HG03469 (cell line): ENCODE measurements at regions not wholly inside any gene's neighbourhood (a gene's known extent, or its start where the extent isn't known, plus 50 kb on each side); places are given as distances from the start of the nearest gene placed in this dataset.

Experiments used
- ATAC-seq: cut with Tn5 transposase; IDR thresholded peaks from one replicate; pipeline ENCODE4 v1.9.1; 2021; ENCODE audit warnings: mild to moderate bottlenecking, moderate library complexity, moderate number of reproducible peaks; ENCODE audit not compliant: unreplicated experiment

DNA sequence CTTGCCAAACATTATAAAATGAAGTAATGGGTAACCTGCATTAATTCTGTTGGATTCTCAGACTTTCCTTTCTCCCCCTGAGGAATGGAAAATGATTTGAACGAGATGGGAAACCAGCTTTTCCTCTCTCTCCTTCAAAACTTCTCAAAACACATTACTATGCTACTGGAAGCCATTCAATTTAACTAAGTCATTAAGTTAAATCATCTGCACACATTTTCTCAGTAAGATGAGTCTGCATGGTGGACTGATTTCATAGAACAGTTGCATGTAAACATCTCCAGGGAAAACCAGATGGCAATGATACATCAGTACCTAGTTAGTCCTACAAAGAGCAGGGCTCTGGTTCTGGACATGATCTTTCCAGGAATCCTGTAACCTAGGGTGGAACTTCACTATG lies 59.9 kb downstream of the BMP4 start:
- ATAC-seq, result no peak

GRCh38 chr14:53894456-53894855 lies 62.2 kb downstream of the BMP4 start:
- peak; percentile 93 for ATAC-seq

DNA sequence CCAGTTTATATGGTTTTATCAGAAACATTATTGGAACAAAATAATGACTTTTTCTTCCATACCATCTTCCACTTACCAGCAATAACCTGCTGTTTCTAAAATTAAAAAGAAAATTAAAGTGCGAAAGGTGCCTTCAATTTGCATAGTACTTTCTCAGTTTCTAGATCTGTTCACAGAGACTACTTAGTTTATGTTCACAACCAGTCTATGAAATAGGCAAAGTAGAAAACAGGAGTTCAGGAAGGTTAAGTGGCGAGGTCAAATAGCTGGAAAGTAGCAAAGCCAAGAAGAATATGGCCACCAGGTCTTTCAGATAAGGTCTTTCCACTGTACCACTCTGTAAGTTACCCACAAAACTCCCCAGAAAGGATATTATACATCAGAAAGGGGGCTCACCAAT lies 63.3 kb downstream of the BMP4 start:
- ATAC-seq, result no peak

GRCh38 chr14:53890611-53891101 lies 66.0 kb downstream of the BMP4 start:
- ATAC-seq, result no peak

DNA sequence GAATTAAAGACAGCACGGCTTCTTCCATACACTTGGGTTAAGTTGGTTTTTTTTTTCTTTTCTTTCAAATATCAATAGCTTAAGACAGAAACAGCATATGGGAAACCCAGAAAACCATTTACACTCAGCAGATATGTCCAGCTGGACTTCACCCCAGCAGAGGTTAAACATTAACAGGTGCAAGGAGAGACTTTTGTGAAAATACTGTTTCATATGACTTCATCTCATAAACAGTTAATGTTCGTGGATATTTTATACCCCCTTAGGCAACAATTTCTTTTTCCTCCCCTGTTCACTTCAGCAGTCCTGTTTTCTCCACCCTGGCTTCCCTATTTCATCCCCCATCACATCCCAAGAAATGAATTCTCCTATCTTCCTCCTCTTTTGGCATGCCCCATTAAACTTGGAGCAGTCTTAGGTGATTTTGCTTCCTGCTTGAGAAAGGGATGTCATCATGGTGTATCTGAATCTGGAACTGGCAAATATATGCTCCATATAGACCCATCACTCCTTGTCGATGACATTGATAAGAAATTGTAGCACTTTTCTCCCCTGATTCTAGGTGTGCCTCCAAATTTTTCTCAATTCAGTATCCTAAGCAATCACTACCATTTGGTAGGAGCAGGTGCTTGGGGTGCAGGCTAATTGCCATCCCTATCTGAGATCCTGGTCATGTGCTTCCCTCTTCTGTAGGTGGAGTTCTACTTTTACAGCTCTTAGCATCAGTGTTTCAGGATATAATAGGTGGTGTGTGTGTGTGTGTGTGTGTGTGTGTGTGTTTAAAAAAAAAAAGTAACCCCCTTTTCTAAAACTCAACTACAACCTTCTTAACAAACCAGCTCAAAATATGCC lies 67.9 kb downstream of the BMP4 start:
- ATAC-seq, result no peak

DNA sequence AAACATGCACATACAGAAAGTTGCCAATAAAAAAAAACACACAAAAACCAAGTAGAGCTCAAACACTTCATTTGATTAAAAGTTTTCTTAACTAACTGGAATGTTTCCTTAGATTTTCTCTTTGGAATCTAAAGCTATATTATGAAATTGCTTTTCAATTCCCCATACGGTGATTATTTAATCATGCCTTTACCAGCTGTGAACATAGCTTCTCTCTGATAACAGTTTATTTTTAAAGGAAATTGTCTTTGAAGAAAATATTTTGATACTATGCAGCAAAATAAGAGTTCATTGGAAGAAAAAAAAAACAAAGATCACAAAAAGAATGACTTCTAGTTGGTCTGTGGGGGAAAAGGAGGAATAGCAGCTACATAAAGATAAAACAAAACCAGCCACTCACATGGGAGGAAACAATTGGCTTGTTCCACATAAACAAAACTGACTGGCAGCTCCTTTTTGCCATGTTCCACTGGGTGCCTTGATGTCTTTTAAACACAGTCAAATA lies 71.4 kb downstream of the BMP4 start:
- ATAC-seq, result no peak

GRCh38 chr14:53884601-53885000 lies 72.0 kb downstream of the BMP4 start:
- no peak for ATAC-seq

DNA sequence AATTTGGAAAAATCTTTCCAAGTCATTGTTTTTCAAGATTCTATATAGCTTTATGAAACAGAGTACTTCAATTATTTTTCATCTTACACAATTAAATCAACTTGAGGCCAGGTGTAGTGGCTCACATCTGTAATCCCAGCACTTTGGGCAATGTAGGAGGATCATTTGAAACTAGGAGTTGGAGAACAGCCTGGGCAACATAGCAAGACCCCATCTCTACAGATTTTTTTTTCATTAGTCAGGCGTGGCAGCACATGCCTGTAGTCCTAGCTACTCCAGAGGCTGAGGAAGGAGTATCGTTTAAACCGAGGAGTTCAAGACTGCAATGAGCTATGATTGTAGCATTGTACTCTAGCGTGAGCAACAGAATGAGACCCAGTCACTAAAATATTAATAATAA lies 72.9 kb downstream of the BMP4 start:
- no peak for ATAC-seq

- no peak for ATAC-seq
These were observed 73.9 kb downstream of the BMP4 start for GRCh38 chr14:53882684-53883083.

DNA sequence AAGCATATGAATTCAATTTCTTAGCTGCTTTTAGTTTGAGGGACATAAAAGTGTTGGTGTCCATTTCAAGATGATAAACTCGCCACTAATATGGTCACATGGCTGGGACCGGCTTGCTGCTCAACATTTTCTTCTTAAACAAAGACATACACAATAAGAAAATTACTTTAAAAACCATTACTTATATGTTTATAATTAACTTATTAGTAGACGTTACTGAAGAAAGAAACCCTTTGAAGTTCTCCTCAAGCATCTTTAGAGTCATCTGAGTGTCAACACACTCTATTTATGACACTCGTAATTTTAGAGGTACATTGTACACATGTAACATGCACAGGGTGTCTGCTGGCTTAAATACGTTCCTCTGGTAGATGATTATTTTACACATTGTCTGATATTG lies 74.7 kb downstream of the BMP4 start:
- ATAC-seq, result no peak

DNA sequence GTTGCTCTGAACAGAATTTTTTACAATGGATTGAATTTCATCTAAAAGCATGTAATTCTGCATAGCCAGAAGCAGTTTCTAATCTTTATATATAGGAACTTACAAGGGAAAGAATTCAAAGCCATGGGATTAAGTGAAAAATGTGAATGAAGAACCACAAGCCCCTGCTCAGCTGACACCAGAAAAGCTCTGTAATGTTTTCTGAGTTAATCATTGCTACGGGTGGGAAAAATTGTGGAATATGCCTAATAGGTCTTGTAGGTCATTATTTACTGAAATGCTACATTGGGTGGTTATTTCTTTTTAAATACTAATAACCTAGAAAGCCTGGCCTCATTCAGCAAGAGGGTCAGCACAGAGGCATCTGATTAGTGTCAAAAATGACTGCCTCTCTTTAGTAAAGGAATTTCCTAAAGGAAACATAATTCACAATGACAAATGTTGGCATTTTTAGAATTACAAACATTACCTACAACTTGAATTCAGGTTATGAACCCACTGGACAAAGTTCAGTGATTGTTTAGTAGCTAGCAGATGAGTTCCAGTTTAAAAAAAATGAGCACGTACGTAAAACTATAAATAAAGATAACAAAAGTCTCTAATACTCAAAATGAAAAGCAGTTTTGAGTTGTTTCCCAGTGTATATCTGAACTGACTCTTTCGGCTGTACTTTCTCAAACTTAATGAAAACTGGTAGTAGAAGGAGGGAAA lies 75.3 kb downstream of the BMP4 start:
- ATAC-seq, result no peak

- ATAC-seq, result no peak
These were observed 75.9 kb downstream of the BMP4 start for GRCh38 chr14:53880761-53881160.

DNA sequence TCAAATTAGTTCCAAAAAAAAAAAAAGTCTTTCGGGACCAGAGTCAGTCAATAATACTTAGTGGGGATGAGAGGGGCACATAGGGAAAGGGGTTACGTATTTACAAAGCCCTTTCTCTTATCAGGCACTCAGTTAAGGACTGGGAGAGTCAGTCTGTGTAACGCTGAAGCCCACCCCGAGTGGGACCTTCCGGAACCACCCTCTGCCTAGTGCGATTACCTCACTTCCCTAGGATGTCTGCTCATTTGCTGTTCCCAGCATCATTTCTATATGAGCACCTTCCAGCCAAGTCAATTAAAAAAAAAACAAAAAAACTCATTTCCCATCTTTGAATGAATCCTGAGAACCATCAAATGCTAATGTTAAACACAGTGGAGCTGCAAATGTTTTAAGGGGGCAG lies 76.9 kb downstream of the BMP4 start:
- no peak for ATAC-seq

- ATAC-seq, result no peak
These were observed 77.5 kb downstream of the BMP4 start for GRCh38 chr14:53879022-53879686.

DNA sequence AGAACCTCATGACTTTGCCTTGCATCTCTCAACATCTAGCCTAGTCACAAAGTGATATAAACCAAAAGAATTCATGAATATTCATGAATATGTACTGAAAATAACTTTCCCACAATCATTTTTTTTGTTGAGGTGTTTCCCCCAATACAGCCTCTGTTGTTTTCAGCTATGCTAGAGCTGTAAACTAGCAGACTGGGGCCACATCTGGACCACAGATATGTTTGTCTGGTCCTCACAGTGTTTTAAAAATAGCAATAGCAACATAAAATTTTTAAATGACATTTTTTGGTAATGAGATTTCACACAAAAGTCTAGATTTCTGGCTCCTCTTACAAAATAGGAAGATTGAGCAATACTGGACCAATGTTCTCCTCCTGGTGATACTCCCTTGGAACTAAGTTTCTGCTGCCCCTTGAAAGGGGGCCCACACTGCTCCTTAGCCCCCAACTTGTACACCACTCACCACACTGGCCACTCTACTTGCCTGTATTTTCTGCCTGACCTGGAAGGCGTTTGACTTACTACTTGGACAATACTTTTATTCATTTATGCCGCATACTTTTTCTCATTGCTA lies 81.2 kb downstream of the BMP4 start:
- ATAC-seq, result no peak

DNA sequence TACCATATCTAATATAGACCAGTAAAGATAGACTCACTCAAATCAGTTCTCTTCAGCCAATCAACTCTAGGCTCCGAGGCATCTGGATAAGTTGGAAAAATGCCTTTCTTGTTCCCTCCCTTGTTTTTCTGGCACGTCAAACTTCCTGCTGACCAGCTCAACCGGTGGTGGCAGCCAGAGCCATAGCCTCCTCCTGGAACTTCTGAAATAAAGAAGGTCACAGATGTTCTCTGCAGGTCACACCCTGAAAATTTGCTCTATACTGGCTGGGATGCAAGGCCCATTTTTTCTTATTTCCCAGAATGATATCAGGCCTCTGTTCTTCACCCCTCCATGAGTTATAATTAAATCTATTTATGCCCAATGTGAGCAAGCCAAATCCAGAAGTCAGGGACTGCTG lies 81.9 kb downstream of the BMP4 start:
- no peak for ATAC-seq

DNA sequence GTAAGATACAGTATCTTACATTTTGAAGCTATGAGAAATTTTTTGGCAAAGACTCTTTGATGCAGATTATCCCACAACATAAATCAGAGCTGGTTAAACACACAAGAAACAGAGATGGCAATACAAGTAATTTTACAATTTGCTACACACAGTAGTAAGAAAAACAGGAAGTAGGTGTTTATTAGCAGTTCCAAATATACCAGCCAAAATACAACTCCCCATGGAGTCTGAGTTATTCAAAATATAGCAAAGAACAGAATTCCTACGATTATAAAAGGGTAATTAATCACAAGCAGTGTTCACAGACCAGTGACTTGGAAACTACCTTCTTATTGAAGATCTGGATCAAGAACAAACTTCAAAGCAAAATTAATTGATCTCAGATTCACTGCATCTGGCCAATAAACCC lies 83.9 kb downstream of the BMP4 start:
- ATAC-seq, result no peak

DNA sequence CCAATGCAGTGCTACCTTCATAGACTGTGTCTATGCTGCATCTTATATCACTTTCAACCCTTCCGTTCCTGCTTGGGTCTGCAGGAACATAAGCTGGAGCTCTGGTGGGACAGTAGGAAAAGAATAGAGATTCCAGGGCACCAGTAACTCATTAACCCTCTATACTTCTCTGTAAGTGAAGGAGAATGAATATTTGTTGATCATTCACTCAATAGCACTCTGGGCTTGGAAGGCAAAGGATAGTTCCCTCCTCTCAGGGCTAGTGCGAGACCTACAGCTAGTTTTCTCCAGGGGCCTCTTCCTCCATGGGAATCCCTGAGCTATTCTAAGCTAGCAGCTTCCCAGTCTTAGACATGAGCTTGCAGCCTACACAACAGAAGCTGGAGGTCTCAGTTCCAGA lies 84.7 kb downstream of the BMP4 start:
- ATAC-seq, result no peak

DNA sequence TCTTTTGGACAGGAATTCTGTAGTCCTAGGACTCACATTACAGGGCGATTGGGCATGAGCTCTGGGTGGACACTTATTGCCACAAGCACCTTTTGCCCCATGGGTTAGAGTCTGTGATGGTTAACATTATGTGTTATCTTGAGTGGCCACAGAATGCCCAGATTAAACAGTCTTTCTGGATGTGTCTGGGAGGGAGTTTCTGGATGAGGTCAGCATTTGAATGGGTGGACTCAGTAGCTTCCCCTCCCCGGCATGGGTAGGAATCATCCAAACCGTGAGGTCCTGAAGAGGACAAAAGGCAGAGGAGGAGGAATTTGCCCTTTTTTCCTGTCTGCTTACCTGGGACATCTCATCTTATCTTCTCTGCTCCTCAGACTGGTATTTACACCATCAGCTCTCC lies 85.6 kb downstream of the BMP4 start:
- ATAC-seq, result no peak

- ATAC-seq, result no peak
These were observed 90.9 kb downstream of the BMP4 start for GRCh38 chr14:53865711-53866110.

- ATAC-seq, result no peak
These were observed 94.8 kb downstream of the BMP4 start for GRCh38 chr14:53861781-53862180.
